WTC11 (cell line): ENCODE measurements at regions not wholly inside any gene's neighbourhood (a gene's known extent, or its start where the extent isn't known, plus 50 kb on each side); places are given as distances from the start of the nearest gene placed in this dataset.

Experiments
- ESRRA ChIP-seq: sonication (generic); formaldehyde crosslinking; IDR thresholded peaks from 2 replicates; pipeline ENCODE4 v1.8.1; 2022; ENCODE audit warnings: mild to moderate bottlenecking, missing genetic modification reagents, borderline replicate concordance
- NFE2L1 ChIP-seq: sonication (generic); formaldehyde crosslinking; IDR thresholded peaks from 2 replicates; pipeline ENCODE4 v1.8.1; 2023; ENCODE audit warnings: missing genetic modification reagents
- NFYB ChIP-seq: sonication (generic); formaldehyde crosslinking; conservative IDR thresholded peaks from 2 replicates; pipeline ENCODE4 v1.8.0; 2022; ENCODE audit warnings: low read depth, missing genetic modification reagents
- TEAD4 ChIP-seq: sonication (generic); formaldehyde crosslinking; IDR thresholded peaks from 2 replicates; pipeline ENCODE4 v1.8.0; 2022; ENCODE audit warnings: mild to moderate bottlenecking, missing genetic modification reagents
- TF ChIP-seq, protein P1 (sequence below): fragments of 200-600 bp; IDR thresholded peaks from 2 replicates; pipeline ENCODE4 v1.8.0; 2022; ENCODE audit warnings: antibody characterized with exemption
- TF ChIP-seq, protein P2 (sequence below): sonication (generic); formaldehyde crosslinking; IDR thresholded peaks from 2 replicates; pipeline ENCODE4 v1.8.1; 2023; ENCODE audit warnings: mild to moderate bottlenecking, moderate library complexity, missing genetic modification reagents
- TF ChIP-seq, protein P3 (sequence below): sonication (generic); formaldehyde crosslinking; IDR thresholded peaks from 2 replicates; pipeline ENCODE4 v1.8.1; 2022; ENCODE audit warnings: low read depth, missing genetic modification reagents, borderline replicate concordance
- TF ChIP-seq, protein P4 (sequence below): sonication (generic); formaldehyde crosslinking; IDR thresholded peaks from 2 replicates; pipeline ENCODE4 v1.8.0; 2022; ENCODE audit warnings: mild to moderate bottlenecking, missing genetic modification reagents
- TF ChIP-seq, protein P5 (sequence below): sonication (generic); formaldehyde crosslinking; IDR thresholded peaks from 2 replicates; pipeline ENCODE4 v1.8.1; 2022; ENCODE audit warnings: mild to moderate bottlenecking, moderate library complexity, missing genetic modification reagents

DNA sequence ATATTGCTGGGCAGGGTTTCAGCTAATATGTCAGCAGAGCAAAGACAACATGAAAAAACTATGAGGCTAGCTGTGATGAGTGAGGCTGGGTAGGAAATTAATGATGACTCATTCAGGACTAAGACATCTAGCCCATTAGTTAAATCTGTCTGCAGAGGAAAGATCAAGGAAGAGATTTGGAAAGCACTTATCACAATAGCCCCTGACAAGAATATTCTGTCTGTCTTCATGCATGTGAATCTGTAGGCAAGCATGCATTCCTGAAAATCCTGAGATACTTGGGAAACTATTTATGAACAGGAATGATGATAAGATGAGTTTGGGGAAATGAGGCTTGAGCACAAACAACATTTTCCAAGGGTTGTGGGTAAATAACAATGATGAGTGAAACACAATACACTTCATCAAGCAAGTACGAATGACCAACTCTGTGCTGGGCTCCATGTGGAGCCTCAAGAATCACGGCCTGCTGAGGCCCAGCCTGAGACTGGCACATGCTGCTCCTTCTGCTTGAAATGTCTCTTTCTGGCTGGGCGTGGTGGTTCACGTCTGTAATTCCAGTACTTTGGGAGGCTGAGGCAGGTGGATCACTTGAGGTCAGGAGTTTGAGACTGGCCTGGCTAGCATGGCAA, 96.5 kb upstream of the ASIC2 start:
- TF ChIP-seq TEAD4 (no peak), ESRRA (CRISPR knock-in tag) (no peak), NFE2L1 (CRISPR knock-in tag) (no peak), NFYB (no peak)
- TF ChIP-seq, protein P1, sequence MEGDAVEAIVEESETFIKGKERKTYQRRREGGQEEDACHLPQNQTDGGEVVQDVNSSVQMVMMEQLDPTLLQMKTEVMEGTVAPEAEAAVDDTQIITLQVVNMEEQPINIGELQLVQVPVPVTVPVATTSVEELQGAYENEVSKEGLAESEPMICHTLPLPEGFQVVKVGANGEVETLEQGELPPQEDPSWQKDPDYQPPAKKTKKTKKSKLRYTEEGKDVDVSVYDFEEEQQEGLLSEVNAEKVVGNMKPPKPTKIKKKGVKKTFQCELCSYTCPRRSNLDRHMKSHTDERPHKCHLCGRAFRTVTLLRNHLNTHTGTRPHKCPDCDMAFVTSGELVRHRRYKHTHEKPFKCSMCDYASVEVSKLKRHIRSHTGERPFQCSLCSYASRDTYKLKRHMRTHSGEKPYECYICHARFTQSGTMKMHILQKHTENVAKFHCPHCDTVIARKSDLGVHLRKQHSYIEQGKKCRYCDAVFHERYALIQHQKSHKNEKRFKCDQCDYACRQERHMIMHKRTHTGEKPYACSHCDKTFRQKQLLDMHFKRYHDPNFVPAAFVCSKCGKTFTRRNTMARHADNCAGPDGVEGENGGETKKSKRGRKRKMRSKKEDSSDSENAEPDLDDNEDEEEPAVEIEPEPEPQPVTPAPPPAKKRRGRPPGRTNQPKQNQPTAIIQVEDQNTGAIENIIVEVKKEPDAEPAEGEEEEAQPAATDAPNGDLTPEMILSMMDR = no peak
- TF ChIP-seq, protein P2, sequence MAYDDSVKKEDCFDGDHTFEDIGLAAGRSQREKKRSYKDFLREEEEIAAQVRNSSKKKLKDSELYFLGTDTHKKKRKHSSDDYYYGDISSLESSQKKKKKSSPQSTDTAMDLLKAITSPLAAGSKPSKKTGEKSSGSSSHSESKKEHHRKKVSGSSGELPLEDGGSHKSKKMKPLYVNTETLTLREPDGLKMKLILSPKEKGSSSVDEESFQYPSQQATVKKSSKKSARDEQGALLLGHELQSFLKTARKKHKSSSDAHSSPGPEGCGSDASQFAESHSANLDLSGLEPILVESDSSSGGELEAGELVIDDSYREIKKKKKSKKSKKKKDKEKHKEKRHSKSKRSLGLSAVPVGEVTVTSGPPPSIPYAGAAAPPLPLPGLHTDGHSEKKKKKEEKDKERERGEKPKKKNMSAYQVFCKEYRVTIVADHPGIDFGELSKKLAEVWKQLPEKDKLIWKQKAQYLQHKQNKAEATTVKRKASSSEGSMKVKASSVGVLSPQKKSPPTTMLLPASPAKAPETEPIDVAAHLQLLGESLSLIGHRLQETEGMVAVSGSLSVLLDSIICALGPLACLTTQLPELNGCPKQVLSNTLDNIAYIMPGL (CRISPR knock-in tag) = no peak
- TF ChIP-seq, protein P3, sequence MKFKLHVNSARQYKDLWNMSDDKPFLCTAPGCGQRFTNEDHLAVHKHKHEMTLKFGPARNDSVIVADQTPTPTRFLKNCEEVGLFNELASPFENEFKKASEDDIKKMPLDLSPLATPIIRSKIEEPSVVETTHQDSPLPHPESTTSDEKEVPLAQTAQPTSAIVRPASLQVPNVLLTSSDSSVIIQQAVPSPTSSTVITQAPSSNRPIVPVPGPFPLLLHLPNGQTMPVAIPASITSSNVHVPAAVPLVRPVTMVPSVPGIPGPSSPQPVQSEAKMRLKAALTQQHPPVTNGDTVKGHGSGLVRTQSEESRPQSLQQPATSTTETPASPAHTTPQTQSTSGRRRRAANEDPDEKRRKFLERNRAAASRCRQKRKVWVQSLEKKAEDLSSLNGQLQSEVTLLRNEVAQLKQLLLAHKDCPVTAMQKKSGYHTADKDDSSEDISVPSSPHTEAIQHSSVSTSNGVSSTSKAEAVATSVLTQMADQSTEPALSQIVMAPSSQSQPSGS (CRISPR knock-in tag) = no peak
- TF ChIP-seq, protein P4, sequence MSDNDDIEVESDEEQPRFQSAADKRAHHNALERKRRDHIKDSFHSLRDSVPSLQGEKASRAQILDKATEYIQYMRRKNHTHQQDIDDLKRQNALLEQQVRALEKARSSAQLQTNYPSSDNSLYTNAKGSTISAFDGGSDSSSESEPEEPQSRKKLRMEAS (CRISPR knock-in tag) = no peak
- TF ChIP-seq, protein P5, sequence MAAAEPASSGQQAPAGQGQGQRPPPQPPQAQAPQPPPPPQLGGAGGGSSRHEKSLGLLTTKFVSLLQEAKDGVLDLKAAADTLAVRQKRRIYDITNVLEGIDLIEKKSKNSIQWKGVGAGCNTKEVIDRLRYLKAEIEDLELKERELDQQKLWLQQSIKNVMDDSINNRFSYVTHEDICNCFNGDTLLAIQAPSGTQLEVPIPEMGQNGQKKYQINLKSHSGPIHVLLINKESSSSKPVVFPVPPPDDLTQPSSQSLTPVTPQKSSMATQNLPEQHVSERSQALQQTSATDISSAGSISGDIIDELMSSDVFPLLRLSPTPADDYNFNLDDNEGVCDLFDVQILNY = no peak
